ACC112 (cell line): ENCODE measurements at regions not wholly inside any gene's neighbourhood (a gene's known extent, or its start where the extent isn't known, plus 50 kb on each side); places are given as distances from the start of the nearest gene placed in this dataset.
"Not testable (repeated sequence)": the region's sequence is repeated elsewhere in the genome, so short reads cannot be mapped to it uniquely, and the experiment has no call there.

ENCODE experiments used
- H2AFZ ChIP-seq: fragments of 200-600 bp; sonication (generic); one replicate; pipeline ENCODE4 v1.6.0; 2017; ENCODE audit warnings: antibody characterized with exemption, low read length; ENCODE audit not compliant: unreplicated experiment
- H3K27ac ChIP-seq: fragments of 200-600 bp; sonication (generic); 2 replicates; pipeline ENCODE4 v1.5.1; 2014; ENCODE audit warnings: low read depth, mild to moderate bottlenecking, antibody characterized with exemption, low read length, moderate library complexity
- H3K27me3 ChIP-seq: fragments of 200-600 bp; sonication (generic); 2 replicates; pipeline ENCODE4 v1.6.1; 2014; ENCODE audit warnings: mild to moderate bottlenecking, antibody characterized with exemption, low read length, moderate library complexity, mixed read lengths; ENCODE audit not compliant: insufficient read depth
- H3K36me3 ChIP-seq: fragments of 200-600 bp; sonication (generic); 2 replicates; pipeline ENCODE4 v1.6.1; 2016; ENCODE audit warnings: mild to moderate bottlenecking, antibody characterized with exemption, low read length, moderate library complexity, mixed read lengths; ENCODE audit not compliant: insufficient read depth
- H3K4me1 ChIP-seq: fragments of 200-600 bp; sonication (generic); one replicate; pipeline ENCODE4 v1.6.1; 2016; ENCODE audit warnings: low read length, mixed read lengths; ENCODE audit not compliant: insufficient read depth, unreplicated experiment, control insufficient read depth
- H3K4me3 ChIP-seq: fragments of 200-600 bp; sonication (generic); 2 replicates; pipeline ENCODE4 v1.5.1; 2014; ENCODE audit warnings: mild to moderate bottlenecking, low read depth, low read length
- H3K79me2 ChIP-seq: fragments of 200-600 bp; sonication (generic); one replicate; pipeline ENCODE4 v1.6.0; 2016; ENCODE audit warnings: low read length; ENCODE audit not compliant: control insufficient read depth, unreplicated experiment, insufficient read depth

DNA sequence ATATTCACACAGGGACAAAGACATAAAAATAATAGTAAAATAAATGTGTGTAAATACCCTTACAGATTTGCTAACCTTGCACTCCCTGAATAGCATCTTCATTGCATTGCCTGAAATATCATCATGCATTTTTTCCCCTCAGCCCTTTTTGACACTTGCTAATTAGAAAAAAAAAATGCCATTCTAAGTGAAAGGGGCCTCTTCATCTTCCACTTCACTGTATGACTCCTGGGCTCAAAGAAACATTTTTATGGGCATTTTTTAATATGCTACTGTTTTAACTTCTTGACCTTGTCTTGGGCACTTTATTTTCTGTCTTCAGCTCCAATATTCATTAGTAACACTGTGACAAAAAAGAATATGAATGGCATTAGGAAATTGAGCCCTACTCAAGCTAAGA is 1424.4 kb downstream of the CDH8 start:
- Histone ChIP-seq H3K79me2 (no peaks in the 10 kb centered on the region), H3K27me3 (no peaks in the 10 kb centered on the region), H3K4me3 (no peak overlapping the region), H3K4me1 (no peaks in the 10 kb centered on the region), H3K36me3 (no peaks in the 10 kb centered on the region), H2AFZ (no peak overlapping the region), H3K27ac (no peak overlapping the region)

DNA sequence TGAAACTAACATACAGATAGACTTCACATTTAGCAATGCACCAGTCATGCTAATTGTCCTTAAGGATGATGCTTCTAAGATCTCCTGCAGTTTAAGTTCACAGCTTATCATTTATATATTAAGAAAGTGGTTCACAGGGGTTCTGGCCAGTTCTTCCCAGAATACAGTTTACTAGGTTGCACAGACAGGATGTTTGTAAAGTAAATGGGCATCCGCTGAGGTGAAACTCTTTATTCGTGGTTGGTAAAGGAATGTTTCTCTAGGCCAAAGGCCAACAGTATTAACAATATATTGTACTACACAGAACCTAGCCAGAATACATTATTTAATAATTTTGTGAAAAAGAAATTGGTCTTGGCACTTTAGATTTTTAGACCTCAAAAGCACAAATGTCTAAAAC is 1427.3 kb downstream of the CDH8 start:
- no peak overlapping the region for H3K27ac ChIP-seq
- H3K79me2 ChIP-seq, result no peaks in the 10 kb centered on the region
- H3K4me1 ChIP-seq, result no peaks in the 10 kb centered on the region
- H3K27me3 ChIP-seq, result no peaks in the 10 kb centered on the region
- no peak overlapping the region for H2AFZ ChIP-seq
- H3K36me3 ChIP-seq, result no peaks in the 10 kb centered on the region
- no peak overlapping the region for H3K4me3 ChIP-seq

DNA sequence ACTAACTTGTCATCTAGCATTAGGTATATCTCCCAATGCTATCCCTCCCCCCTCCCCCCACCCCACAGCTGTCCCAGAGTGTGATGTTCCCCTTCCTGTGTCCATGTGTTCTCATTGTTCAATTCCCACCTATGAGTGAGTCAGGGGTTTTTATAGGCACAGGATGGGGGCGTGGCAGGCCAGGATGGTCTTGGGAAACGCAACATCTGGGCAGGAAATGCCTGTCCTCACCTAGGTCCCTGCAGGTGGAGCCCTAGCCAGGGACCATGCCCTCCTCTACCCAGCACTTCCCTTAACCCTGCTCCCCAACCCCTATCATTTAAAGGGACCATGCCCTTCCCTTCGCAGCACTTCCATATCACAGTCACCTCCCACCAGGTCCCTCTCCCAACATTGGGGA is 1430.6 kb downstream of the CDH8 start:
- not testable (repeated sequence) for H2AFZ ChIP-seq

DNA sequence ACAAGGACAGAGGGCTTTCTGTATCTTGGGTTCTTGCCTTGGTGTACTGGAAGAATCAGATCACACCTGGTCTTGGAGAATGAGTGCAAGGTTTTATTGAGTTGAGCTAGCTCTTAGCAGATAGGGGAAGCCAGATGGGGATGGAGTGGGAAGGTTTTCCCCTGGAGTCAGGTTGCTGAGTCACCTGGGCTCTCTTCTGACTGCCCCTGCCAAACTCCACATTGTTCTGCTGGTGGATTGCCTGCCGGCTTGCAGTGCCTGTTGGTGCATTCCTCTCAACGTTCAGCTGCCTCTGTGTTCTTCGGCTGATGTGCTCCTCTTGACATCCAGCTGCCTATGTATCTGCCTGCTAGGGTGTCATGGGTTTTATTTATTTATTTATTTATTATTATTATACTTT is 1431.1 kb downstream of the CDH8 start:
- no peak overlapping the region for H2AFZ ChIP-seq
- no peaks in the 10 kb centered on the region for H3K36me3 ChIP-seq
- H3K27me3 ChIP-seq, result no peaks in the 10 kb centered on the region
- H3K4me1 ChIP-seq, result no peaks in the 10 kb centered on the region
- H3K79me2 ChIP-seq, result no peaks in the 10 kb centered on the region
- H3K4me3 ChIP-seq, result no peak overlapping the region
- H3K27ac ChIP-seq, result no peak overlapping the region

More for the DNA sequence above, 1430.6 kb downstream of the CDH8 start:
- not testable (repeated sequence) for H3K27ac ChIP-seq, H3K79me2 ChIP-seq, H3K36me3 ChIP-seq, H3K27me3 ChIP-seq, H3K4me3 ChIP-seq, H3K4me1 ChIP-seq

DNA sequence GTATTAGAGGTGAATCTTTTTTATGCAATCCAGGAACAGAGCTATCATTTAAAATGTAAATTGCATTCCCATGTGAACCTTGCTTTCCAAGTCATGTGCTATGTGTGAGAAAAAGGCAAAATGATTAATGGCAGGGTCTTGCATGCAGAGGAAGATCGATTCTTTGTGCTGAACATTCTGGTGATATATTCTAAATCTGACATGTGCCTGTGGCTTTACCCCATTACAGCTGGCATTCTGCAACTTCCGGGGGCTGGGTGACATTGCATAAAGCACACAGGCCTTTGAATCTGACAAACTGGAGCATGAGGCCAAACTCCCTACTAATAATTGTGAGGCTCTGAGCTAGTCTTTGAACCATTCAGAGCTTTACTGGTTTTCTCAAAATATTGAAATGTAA is 1449.7 kb downstream of the CDH8 start:
- no peak overlapping the region for H3K27ac ChIP-seq
- H3K36me3 ChIP-seq, result no peaks in the 10 kb centered on the region
- no peak overlapping the region for H2AFZ ChIP-seq
- H3K79me2 ChIP-seq, result no peaks in the 10 kb centered on the region
- H3K4me3 ChIP-seq, result no peak overlapping the region
- no peaks in the 10 kb centered on the region for H3K27me3 ChIP-seq
- H3K4me1 ChIP-seq, result no peaks in the 10 kb centered on the region

DNA sequence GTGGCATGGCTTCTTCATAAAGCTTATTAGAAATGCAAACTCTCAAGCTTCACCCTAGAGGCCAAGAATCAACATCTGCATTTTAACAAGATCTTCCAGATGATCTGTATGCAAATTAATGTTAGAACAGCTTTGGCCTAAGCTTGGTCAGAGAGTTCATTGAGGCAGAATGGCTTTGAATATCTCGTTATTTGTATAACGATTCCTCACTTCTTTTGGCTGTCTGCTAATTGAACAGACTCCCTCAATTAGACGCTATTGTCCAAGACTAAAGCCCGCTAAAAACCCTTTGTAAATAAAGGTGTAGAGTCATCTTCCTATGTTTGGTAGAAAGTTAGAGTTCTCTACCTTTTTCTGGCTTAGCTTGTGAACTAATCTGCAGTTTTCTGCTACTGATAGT is 1453.7 kb downstream of the CDH8 start:
- no peak overlapping the region for H2AFZ ChIP-seq
- no peak overlapping the region for H3K27ac ChIP-seq

DNA sequence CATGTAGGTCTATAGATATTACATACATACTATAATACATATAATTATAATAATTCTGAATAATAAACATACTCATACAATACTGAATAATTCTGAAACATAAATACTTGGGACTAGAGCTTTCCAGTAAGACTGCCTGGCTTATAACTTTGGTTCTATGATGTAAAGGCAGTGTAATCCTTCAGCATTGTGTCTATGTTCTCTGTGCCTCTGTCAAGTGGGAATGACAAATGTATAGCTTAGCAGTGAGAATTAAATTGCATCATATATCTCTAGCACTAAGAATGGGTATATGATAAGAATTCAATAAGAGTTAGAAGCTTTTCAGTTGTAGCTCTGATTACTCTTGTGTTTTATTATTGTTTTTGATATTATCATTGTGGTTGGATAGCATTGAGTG is 1469.3 kb downstream of the CDH8 start:
- H3K27me3 ChIP-seq, result no peaks in the 10 kb centered on the region
- no peak overlapping the region for H2AFZ ChIP-seq
- no peaks in the 10 kb centered on the region for H3K79me2 ChIP-seq
- no peaks in the 10 kb centered on the region for H3K36me3 ChIP-seq
- H3K27ac ChIP-seq, result no peak overlapping the region
- no peak overlapping the region for H3K4me3 ChIP-seq
- H3K4me1 ChIP-seq, result no peaks in the 10 kb centered on the region

More for the DNA sequence above, 1453.7 kb downstream of the CDH8 start:
- Histone ChIP-seq H3K4me1 (no peaks in the 10 kb centered on the region), H3K36me3 (no peaks in the 10 kb centered on the region), H3K4me3 (no peak overlapping the region), H3K79me2 (no peaks in the 10 kb centered on the region), H3K27me3 (no peaks in the 10 kb centered on the region)

DNA sequence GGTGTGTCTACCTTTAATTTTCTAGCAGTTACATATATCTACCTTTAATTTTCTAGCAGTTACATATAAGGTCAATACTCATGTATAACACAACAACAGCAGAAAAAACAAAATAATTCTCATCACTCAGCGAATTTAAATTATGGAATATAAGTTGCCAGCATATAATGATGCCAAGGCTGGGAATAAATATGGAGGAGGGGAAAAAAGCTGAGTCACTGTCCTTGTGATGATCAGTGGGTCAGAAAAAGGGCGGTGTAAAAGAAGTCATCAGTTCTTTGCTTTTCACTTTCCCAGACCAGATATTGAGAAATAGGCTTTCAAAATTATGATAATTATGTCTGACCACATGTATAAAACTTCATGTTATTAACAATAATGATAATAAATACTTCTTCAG is 1471.7 kb downstream of the CDH8 start:
- Histone ChIP-seq H3K27ac (no peak overlapping the region), H3K27me3 (no peaks in the 10 kb centered on the region), H3K36me3 (no peaks in the 10 kb centered on the region), H3K4me1 (no peaks in the 10 kb centered on the region), H3K79me2 (no peaks in the 10 kb centered on the region), H3K4me3 (no peak overlapping the region), H2AFZ (no peak overlapping the region)

DNA sequence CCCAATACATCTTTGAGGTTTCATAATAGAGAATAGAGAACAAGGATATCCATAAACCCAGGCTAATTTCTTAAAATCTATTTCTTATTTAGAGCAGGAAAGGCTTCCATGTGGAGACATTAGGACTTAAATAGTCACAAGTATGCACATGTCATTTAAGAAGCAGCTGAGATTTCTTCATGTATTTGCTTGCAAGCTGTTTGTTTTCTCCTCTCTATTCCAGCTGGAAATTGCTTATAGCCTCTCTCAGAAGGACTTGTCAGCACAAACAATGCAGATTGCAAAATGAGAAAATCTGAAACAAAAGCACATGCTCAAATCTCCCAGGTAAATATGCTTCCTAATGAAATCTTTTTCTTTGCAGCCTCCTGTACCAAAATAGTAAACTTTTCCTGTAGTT is 1473.1 kb downstream of the CDH8 start:
- no peak overlapping the region for H2AFZ ChIP-seq
- no peak overlapping the region for H3K4me3 ChIP-seq
- H3K27ac ChIP-seq, result no peak overlapping the region
- no peaks in the 10 kb centered on the region for H3K36me3 ChIP-seq
- no peaks in the 10 kb centered on the region for H3K27me3 ChIP-seq
- H3K79me2 ChIP-seq, result no peaks in the 10 kb centered on the region
- H3K4me1 ChIP-seq, result no peaks in the 10 kb centered on the region

DNA sequence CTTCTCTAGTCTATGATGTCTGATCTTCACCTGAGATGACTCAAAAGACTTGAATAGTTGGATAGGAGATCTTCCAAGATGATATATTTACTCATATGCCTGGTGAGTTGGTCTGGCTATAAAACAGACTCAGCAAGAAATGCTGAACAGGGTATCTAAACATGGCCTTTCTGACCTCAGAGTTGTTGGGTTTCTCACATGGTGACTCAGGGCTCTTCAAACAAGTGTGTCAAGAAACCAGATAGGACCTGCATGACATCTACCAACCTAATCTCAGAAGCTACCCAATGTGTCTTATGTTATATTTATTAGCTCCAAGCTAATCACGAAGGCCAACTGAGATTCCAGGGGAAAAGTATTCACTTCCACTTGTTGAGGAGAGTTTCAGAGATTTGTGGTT is 1477.3 kb downstream of the CDH8 start:
- H3K4me3 ChIP-seq, result no peak overlapping the region
- no peak overlapping the region for H2AFZ ChIP-seq
- no peaks in the 10 kb centered on the region for H3K27me3 ChIP-seq
- no peaks in the 10 kb centered on the region for H3K36me3 ChIP-seq
- no peak overlapping the region for H3K27ac ChIP-seq
- H3K79me2 ChIP-seq, result no peaks in the 10 kb centered on the region
- H3K4me1 ChIP-seq, result no peaks in the 10 kb centered on the region

DNA sequence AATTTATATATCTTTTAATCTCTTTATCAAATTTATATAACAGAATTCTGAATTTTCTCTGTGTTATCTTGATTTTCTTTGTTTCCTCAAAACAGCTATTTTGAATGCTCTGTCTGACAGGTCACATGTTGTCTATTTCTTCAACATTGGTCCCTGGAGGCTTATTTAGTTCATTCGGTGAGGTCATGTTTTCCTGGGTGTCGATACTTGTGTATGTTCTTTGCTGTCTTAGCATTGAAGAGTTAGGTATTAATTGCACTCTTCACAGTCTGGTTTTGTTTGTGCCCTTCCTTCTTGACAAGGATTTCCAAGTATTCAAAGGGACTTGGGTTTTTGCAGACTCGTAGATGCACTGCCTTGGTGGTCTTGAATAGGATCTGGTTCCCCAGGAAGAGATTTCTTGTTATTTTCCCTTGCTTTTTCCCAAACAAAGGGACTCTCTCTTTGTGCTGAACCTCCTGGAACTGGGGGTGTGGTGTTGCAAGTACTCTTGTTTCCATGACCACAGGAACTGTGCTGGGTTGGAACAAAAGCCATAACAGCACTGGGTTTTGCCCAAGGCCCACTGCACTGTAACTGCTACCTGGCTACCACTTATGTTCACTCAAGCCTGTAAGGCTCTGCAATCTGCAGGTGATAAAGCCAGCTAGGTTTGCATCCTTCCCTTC is 1483.0 kb downstream of the CDH8 start:
- Histone ChIP-seq H3K4me3 (no peak overlapping the region), H3K36me3 (no peaks in the 10 kb centered on the region), H3K27me3 (no peaks in the 10 kb centered on the region), H3K79me2 (no peaks in the 10 kb centered on the region), H2AFZ (no peak overlapping the region), H3K27ac (no peak overlapping the region), H3K4me1 (no peaks in the 10 kb centered on the region)
